GM21717 (cell line): ENCODE measurements at regions not wholly inside any gene's neighbourhood (a gene's known extent, or its start where the extent isn't known, plus 50 kb on each side); places are given as distances from the start of the nearest gene placed in this dataset.

Source experiments
- ATAC-seq: cut with Tn5 transposase; IDR thresholded peaks from one replicate; pipeline ENCODE4 v1.9.1; 2021; ENCODE audit warnings: mild to moderate bottlenecking, moderate library complexity; ENCODE audit not compliant: unreplicated experiment

GRCh38 chr6:167437888-167438484 lies 113.1 kb downstream of the TTLL2 start:
- no peak for ATAC-seq

DNA sequence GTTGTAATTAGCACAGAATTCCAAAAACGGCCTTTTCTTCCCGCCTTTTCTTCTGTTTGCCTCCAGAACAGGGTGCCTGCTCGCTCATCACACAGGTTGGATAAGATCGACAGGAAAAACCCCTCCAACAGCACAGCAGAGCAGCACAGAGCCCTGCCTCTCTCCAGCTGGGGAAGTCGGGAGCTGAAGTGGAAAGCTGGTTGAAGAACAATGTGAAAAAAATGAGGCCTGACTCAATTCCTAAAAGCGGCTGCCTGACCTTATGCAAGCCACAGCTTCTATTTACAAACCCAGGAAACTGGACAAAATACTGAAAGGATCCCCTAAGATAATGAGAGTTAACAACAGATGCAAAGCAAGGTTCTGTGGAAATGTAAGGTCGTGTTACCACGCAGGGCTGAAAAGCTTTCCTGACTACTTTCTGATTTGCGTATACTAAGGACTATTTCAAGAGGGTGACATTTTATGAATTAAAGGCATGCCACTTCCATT lies 116.9 kb downstream of the TTLL2 start:
- no peak for ATAC-seq

DNA sequence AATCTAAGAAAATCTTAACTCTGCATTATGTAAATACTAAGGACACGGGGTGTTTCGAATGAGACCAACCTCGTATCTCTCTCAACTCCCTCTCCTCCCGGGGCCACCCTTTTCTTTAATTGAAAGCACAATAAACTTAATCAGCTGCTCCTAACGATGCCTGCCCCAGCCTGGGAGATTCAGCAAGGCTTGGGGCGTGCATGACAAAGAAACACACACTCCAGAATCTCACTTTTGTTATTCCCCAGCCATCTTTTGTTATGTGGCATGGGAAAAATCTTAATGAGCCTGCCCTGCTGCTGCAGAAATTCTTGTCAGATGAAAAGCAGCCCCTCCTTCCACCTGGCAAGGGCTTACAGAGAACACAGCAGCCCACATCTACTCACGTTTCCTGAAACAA lies 117.4 kb downstream of the TTLL2 start:
- no peak for ATAC-seq

DNA sequence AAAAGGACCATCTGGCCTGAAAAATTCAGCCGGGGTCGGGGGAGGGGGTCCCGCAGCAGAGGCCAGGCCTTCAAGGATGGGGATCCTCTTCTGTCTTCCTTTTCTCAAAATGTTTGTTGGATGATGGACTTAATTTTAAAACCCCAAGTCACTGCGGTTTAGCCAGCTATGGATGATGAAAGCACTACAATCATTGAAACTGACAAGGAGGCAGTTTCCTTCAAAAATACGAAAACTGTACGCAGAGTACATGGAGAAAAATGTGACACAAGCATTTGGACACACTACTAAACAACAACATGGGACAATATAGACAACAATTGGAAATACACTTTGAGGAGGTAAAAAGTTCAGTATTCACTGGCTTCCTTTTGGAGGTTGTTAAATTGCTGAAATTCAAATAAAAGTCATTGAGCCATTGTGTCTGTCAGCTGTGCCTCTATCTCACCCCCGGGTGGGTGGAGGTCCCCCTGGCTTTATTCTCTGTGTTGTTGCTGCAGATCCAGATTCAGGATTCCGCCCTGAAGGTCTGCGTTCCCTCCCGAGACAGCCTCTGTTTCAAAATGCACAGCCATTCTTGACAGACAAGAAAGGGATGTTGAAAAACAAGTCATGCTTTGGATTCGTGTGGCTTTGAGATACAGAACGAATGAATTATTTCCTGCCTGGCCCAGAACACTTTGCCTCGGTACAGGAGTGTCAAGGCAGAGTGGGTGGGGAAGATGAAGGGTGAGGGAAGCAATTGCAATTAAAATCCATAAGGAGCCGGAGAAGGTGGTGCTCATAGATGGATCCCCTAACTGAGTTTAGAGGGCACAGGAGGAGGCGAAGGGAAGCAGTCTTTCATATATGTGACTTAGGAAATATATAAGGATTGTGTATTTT lies 118.2 kb downstream of the TTLL2 start:
- ATAC-seq = no peak

DNA sequence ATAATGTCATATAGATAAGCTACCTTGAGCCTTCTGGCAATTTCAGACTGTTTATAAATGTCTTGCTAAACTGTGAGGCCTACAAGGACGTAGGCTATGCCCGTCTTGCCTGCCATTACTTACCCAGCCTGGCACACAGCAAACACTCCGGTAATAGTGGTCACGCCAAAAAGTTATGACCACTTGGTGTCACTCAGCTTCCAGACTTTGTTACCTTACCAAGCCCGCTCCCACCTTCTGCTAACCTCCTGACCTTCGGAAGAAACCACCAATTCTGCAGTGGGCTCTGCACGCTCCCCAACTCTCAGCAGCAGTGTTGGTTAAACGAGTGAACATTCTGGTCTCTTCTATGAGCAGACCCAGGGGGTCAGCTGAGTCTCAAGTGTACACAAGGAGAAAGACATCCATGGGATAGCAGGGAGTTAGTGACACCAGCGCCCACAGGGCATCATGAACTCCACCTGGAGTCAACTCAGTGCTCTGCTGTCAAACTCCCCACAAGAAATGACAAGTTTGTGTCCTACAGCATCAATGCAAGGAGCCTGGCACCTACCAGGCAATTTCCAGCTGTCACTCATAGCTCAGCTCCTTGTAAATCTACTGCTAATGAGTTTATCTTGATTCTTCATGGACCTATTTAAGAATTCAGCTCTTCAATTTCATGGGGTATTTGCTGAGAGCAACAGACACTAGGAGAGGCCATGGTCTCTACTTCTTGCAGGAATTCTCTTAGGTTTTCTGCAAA lies 119.9 kb downstream of the TTLL2 start:
- no peak for ATAC-seq

DNA sequence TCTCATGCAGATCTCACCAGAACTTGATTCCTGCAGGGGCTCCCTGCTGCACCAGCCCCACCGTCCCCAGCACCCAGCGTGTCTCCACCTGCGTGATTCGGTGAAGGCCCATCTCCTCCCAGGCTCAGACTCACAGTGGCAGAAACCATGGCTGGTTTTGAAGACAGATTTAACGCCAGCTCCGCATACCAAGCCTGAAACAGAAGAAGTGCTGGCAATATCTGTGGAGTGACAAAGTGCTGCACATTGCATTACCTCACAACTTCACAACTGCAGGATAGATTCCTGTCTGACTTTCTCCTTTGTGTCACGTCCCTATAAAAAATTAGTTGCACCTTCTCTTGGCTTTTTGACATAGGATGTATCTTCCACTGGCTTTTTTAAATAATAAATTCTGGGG lies 120.7 kb downstream of the TTLL2 start:
- no peak for ATAC-seq

- ATAC-seq = no peak
Observed at GRCh38 chr6:167446046-167446445, 121.2 kb downstream of the TTLL2 start.

DNA sequence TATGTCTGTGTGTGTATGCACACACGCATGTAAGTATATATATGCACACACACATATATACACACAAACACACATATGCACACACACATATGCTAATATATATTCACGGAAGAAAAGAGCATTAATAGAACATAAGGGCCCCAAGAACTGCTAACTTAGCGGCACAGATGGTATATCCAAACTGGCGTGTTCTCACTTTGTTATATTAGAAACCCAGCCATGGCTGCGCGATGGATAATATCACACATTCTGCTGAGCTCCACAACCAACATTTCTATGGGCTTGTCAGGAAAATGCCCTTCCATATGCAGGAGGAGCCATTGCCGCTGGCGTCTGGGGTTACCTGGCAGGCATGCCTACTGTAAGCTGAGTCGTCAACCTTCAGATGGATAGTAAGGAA lies 122.1 kb downstream of the TTLL2 start:
- no peak for ATAC-seq

DNA sequence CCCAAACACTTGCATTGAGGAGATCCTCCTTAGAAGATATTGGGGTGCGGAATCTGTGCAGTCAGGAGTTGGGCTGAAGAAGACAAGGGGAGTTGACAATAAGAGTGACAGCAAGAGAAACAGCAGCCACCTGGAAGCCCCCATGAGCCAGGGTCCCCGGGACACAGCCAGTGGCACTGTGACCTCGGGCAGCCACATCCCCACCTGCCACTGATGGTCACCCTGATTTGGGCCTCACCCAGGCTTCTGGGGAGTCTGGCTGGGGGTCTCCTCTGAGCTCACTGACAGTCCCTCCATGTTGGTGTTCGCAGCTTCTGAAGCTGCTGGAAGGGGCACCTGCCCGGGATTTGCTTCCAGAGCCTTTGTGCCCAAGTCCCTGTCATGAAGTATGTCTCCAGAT lies 123.5 kb downstream of the TTLL2 start:
- ATAC-seq = no peak

- ATAC-seq = no peak
Observed at GRCh38 chr6:167449094-167449861, 124.4 kb downstream of the TTLL2 start.

DNA sequence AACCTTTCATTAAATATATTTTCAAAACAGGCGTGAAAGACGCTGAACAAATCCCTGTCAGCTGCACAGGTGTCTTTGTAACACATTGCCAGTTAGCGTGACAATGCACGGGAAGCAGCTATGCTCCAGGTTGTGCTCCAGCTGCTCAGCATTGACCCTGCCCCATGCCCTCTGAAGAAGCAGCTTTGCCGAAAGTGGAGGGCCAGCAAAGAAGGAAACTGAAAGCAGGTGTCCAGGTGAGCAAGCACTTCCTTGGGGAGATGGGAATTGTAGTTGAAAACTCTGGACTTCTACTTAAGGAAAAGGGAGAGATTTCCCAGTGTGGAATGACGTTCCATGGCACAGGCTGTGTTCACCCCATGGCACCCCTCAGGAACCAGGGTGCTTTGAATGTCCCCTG lies 125.7 kb downstream of the TTLL2 start:
- no peak for ATAC-seq

DNA sequence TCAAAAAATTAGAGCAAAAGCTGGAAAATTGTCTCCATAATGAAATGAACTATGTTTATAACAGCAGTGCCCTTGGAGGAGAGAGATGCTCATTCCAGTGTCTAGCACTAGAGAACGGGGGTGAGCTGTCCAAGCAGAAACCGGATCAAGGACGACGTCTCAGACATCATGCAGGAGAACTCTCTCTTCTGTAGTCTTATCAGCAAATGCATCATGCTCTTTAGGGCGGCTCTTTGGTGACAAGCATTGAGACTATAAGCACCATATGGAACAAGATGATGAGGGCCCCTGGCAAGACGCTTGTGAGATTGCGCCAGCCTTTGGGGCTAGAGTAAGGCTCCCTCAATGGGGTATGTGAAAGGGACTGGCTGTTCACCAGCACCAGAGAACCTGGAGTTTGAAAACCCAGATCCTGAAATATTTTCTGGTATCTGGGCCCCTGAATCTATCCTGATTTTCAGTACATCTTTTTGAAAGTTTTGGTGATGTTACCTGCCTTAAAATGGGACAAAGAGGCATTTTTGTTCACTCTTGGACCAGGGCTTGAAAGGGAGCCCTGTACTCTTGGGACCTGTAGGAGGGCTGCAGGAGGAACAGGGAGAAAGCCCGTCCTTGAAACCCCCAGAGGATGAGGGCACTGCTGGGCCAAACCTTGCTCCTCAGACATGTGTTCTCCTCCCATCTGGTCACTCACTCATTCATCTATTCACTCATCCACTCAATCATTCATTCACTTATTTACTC lies 127.6 kb downstream of the TTLL2 start:
- no peak for ATAC-seq

GRCh38 chr6:167453082-167453446 lies 128.2 kb downstream of the TTLL2 start:
- no peak for ATAC-seq

DNA sequence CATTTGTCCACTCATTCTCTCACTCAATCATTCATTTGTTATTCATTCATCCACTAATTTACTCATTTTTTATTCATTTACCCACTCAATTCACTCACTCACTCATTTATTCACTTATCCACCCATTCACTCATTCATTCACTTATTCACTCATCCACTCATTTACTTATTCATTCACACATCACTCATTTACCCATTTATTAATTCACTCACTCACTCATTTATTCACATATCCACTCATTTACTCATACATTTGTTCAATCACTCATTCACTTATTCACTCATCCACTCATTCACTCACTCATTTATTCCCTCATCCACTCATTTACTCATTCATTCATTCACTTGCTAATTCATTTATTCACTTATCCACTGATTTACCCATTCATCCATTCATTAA lies 129.1 kb downstream of the TTLL2 start:
- ATAC-seq = no peak

DNA sequence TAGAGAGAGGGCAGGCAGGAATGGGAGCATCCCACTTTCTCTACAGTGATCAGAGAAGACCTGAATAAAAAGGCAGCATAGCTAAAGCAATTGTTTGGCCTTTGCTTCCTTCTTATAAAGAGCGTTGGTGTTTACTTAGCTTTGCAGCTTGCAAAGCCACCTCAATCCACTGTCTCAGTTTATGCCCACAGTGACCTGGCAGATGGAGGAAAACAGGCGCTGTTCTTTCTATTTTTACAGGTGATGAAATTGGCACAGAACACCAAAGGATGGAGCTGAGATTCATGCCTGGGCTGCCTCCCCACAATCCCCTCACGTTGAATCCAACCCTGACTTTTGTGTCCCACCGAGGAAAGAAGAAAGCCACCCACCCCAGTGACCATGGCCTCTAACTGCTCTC lies 130.5 kb downstream of the TTLL2 start:
- no peak for ATAC-seq

DNA sequence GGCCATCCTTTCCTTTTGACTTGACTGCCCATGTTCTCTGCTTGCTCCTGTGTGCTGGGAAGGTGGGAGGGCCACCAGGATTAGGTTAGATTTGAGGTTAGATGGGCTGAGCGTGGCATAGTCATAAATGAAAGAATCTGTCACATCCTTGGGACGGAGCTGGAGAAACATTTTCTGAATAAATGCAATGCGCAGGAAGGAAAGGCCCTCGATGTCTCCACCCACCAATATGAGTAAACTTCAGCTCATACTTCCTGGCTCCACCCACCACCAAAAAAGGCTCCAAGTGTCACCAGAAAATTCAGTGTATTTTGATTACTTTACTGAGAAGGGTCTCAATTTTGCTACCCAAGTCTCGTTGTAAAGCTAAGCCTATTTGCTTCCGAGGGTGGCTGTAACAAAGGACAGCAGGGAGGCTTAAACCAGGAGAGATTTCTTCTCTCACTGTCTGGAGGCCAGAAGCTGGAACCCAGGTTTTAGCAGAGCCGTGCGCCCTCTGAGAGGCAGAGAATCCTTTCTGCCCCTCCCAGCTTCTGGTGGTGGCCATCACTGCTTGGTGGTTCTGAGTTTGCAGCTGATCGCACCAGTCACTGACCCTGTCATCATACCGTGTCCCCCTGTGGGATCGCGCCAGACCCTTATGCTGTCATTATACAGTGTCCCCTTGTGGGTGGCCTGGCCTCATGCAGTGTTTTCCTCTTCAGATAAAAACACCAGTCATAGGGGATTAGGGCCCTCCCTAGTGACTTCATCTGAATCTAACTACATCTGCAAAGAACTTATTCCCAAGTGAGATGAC lies 137.8 kb downstream of the TTLL2 start:
- no peak for ATAC-seq

DNA sequence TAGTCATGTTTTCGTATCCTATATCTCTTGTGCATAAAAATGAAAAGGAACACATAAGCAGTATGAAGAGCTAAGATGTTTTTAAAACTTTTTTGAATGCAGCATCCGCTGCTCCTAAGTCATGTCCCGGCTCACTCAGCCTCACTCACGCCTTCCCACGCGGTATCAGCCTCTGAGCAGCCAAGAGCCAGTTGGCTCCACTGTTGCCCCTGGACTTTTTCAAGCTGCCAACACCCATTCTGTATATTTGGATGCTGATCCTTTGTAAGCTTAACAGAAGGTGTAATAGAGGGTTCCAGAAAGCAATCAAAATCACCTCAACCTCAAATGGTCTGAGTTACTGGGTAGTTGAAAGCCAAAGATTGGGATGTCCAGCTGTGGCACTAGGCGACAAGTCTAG lies 139.3 kb downstream of the TTLL2 start:
- no peak for ATAC-seq

DNA sequence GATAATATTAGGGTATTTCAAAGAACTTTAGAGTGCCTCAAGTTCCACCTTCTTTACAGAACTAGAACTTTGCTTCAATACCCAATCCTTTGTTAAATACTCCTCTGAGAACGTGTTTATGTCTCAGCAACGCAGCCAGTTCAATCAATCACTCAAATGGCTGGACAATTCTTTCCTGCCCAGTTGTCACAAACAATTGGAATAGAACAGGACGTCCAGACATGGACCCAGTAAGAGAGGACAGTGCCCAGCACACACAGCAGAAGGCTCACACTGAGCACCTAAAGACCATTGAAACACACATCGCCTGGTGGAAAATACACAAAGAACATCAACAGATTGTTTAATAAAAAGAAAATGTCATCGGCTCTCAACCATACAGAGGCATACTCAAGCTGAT lies 140.6 kb downstream of the TTLL2 start:
- ATAC-seq = no peak

DNA sequence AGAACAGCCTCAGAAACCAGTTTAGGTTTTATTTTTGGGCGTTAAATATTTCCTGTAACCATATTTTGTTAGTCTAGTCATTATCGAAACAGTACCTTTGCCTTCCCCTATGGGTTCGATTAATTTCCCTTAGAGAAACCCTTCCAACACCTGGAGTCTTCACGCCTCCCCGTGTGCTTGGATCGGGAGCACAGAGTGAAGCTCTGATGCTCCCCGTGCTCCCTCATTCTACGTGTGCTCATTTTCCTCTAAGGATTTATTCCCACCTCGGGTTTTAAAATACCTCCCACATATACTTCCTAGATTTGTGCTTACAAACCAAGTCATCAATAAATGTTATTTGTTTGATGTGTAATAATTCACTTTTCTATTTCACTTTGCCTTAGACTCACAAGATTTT lies 142.4 kb downstream of the TTLL2 start:
- no peak for ATAC-seq
